Right lobe of liver (tissue), 6 donors: ENCODE measurements at regions not wholly inside any gene's neighbourhood (a gene's known extent, or its start where the extent isn't known, plus 50 kb on each side); places are given as distances from the start of the nearest gene placed in this dataset.

ENCODE experiments used
- ATAC-seq, 4 donors: fragments of 200-7000 bp; cut with Tn5 transposase; one replicate each; pipeline ENCODE4 v1.9.1; 2020; ENCODE audit warnings: mild to moderate bottlenecking in 4 of 4, moderate library complexity in 4 of 4
- DNase-seq, 3 donors: peaks; one replicate each; pipeline ENCODE4 v3.0.0-alpha.2; 2020
- H3K27ac ChIP-seq, 3 donors: fragments of 200-600 bp; one replicate each; pipeline ENCODE4 v1.8.0; 2022
- H3K27me3 ChIP-seq, 2 donors: fragments of 200-600 bp; one replicate each; pipeline ENCODE4 v1.8.0; 2022
- H3K36me3 ChIP-seq, 4 donors: fragments of 200-600 bp; sonication (generic) in 1 of 4; one replicate each; pipeline versions ENCODE4 v1.5.1 to v1.8.0; 2017 to 2022; ENCODE audit warnings: control low read depth in 1 of 4
- H3K4me1 ChIP-seq, 4 donors: fragments of 200-600 bp; sonication (generic) in 1 of 4; one replicate each; pipeline versions ENCODE4 v1.5.1 to v1.8.0; 2017 to 2022; ENCODE audit warnings: control low read depth in 1 of 4
- H3K4me3 ChIP-seq, 3 donors: fragments of 200-600 bp; one replicate each; pipeline ENCODE4 v1.8.0; 2022
- H3K9me3 ChIP-seq, 4 donors: fragments of 200-600 bp; sonication (generic) in 1 of 4; one replicate each; pipeline versions ENCODE4 v1.5.1 to v1.8.0; 2017 to 2022; ENCODE audit warnings: control low read depth in 1 of 4
- POLR2A ChIP-seq: fragments of 450-650 bp; IDR thresholded peaks from one replicate; pipeline ENCODE4 v1.6.1; 2017; ENCODE audit warnings: antibody characterized with exemption, mild to moderate bottlenecking
- WGBS: methylation state at CpG from one replicate; pipeline ENCODE4 v1.1.6; 2018; ENCODE audit warnings: low coverage, low lambda C conversion rate; ENCODE audit not compliant: insufficient coverage; ENCODE audit errors: missing lambda C conversion rate; 5-methylcytosine and 5-hydroxymethylcytosine counted together
- intact Hi-C, 2 donors: fragments of 100-400 bp; cut with DNase I; formaldehyde crosslinking; loops; one replicate each; pipeline versions ENCODE4 v1.11.2 to v1.14.1; 2022
- TF ChIP-seq, protein P1 (sequence below), 4 donors: fragments of 200-600 bp in 3 of 4; fragments of 450-650 bp in 1 of 4; IDR thresholded peaks; one replicate each; pipeline versions ENCODE4 v1.5.1 to v1.8.0; 2016 to 2022; ENCODE audit warnings: antibody characterized with exemption in 4 of 4, mild to moderate bottlenecking in 2 of 4
- donor health status: DM: no; HTN: yes; CAD: no.
- donor health status: DM: no; HTN: no; CAD: no.
- donor health status: DM: no; HTN: no; CAD: no.
- donor health status: DM: no; HTN: yes; CAD: no.
- donor health status: DM: no; HTN: yes; CAD: no.

- Histone ChIP-seq H3K27ac (no peak overlapping the region), H3K27me3 (no peaks in the 10 kb centered on the region), H3K4me1 (no peaks in the 10 kb centered on the region), H3K9me3 (no peaks in the 10 kb centered on the region), H3K36me3 (no peaks in the 10 kb centered on the region), H3K4me3 (no peak overlapping the region)
- intact Hi-C loops, result no loop called here
- DNase-seq, result no peak
- WGBS, result 66% methylated on average over 4 of the region's 4 CpGs
- TF ChIP-seq POLR2A, result no peak
- TF ChIP-seq, protein P1, sequence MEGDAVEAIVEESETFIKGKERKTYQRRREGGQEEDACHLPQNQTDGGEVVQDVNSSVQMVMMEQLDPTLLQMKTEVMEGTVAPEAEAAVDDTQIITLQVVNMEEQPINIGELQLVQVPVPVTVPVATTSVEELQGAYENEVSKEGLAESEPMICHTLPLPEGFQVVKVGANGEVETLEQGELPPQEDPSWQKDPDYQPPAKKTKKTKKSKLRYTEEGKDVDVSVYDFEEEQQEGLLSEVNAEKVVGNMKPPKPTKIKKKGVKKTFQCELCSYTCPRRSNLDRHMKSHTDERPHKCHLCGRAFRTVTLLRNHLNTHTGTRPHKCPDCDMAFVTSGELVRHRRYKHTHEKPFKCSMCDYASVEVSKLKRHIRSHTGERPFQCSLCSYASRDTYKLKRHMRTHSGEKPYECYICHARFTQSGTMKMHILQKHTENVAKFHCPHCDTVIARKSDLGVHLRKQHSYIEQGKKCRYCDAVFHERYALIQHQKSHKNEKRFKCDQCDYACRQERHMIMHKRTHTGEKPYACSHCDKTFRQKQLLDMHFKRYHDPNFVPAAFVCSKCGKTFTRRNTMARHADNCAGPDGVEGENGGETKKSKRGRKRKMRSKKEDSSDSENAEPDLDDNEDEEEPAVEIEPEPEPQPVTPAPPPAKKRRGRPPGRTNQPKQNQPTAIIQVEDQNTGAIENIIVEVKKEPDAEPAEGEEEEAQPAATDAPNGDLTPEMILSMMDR (IDR thresholded peaks at IDR 0.05), result no peak
- no peak for ATAC-seq
Observed at GRCh38 chr2:211141646-211142045, 585.2 kb downstream of the CPS1 start.

DNA sequence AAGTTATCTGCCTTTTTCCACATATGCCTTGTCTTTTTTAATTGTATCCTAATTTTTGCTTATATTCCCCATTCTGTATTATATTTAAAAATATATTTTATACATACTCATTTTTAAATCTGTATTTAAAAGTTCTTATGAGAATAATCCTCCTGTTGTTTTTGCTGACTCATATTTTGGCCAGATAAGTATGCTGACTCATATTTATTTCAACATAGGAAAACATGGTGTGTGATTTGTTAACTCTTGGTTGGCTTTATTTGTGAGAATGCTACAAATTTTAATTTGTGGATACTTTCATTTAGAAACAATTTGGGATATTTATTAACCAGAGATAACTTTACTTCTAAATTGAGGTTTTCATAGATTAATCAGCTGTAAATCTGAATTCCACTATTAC lies 587.7 kb downstream of the CPS1 start:
- DNase-seq (no peak), ATAC-seq (no peak)
- H3K4me1 ChIP-seq, result no peaks in the 10 kb centered on the region
- no peaks in the 10 kb centered on the region for H3K9me3 ChIP-seq
- H3K4me3 ChIP-seq, result no peak overlapping the region
- intact Hi-C loops, result no loop called here
- no peak overlapping the region for H3K27ac ChIP-seq
- TF ChIP-seq, protein P1 (IDR thresholded peaks at IDR 0.05), result no peak
- no peak for TF ChIP-seq POLR2A
- H3K36me3 ChIP-seq, result no peaks in the 10 kb centered on the region
- H3K27me3 ChIP-seq, result no peaks in the 10 kb centered on the region

GRCh38 chr2:211144974-211145665 lies 588.7 kb downstream of the CPS1 start:
- intact Hi-C loops, result no loop called here
- no peak for TF ChIP-seq POLR2A
- TF ChIP-seq, protein P1 (IDR thresholded peaks at IDR 0.05), result no peak

DNA sequence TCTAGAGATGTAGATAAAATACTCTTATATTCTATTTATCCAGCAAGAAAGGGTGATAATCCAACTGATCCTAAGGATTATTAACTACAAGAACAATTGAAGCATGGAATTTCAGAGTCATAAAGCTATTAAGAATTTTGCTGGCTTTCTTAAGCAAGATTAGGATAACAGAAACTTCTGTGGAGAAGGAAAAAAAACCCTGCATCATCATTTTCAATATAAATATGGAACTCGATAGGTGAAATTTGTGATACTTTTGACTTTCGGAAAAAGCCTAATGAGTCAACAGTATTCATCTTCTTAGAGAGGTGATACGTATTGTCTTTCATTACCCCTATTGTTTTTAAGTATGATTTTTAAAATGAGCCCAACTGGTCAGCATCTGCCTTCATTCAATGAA lies 593.3 kb downstream of the CPS1 start:
- Histone ChIP-seq H3K4me1 (no peaks in the 10 kb centered on the region), H3K27ac (no peak overlapping the region), H3K36me3 (no peaks in the 10 kb centered on the region), H3K9me3 (no peaks in the 10 kb centered on the region), H3K4me3 (no peak overlapping the region), H3K27me3 (no peaks in the 10 kb centered on the region)
- ATAC-seq (no peak), DNase-seq (no peak)
- 93% methylated on average over 3 of the region's 3 CpGs for WGBS
- intact Hi-C loops, result no loop called here
- TF ChIP-seq, protein P1 (IDR thresholded peaks at IDR 0.05), result no peak
- no peak for TF ChIP-seq POLR2A

More at GRCh38 chr2:211144974-211145665, 588.7 kb downstream of the CPS1 start:
- Histone ChIP-seq H3K36me3 (no peaks in the 10 kb centered on the region), H3K27ac (no peak overlapping the region), H3K9me3 (no peaks in the 10 kb centered on the region), H3K27me3 (no peaks in the 10 kb centered on the region), H3K4me3 (no peak overlapping the region), H3K4me1 (no peaks in the 10 kb centered on the region)
- no peak for DNase-seq
- ATAC-seq, result no peak
- WGBS, result 86% methylated on average over 3 of the region's 4 CpGs

DNA sequence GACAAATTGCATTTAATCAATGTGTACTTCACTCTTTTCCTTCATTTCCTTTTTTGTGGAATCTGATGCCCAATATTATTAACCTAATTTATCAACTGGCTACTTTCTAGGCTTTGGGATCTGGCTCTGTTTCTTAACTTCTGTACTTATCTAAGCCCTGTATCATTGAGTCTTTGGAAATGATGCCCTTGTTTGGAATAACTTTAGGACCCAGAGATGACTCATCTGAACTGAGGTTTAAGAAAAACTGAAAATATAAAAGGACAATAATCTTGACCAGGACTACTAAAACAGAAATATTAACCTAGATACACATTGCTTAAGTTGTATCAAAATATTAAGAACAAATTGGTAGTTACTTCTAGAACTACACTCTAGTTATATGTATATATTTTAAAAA lies 600.8 kb downstream of the CPS1 start:
- H3K9me3 ChIP-seq, result no peaks in the 10 kb centered on the region
- no peak overlapping the region for H3K4me3 ChIP-seq
- H3K27ac ChIP-seq, result no peak overlapping the region
- no peaks in the 10 kb centered on the region for H3K27me3 ChIP-seq
- no peaks in the 10 kb centered on the region for H3K4me1 ChIP-seq
- ATAC-seq (no peak), DNase-seq (no peak)
- no peak for TF ChIP-seq POLR2A
- TF ChIP-seq, protein P1 (IDR thresholded peaks at IDR 0.05), result no peak
- no peaks in the 10 kb centered on the region for H3K36me3 ChIP-seq
- intact Hi-C loops, result no loop called here
